ENCODE measurements at regions not wholly inside any gene's neighbourhood (a gene's known extent, or its start where the extent isn't known, plus 50 kb on each side); places are given as distances from the start of the nearest gene placed in this dataset.

GRCh38 chr3:154743418-154743817, 313.4 kb upstream of the GPR149 start:
- no peak overlapping the region for H3K4me3 Mint-ChIP-seq (ENCODE audit: unreplicated experiment)
- no peaks in the 10 kb centered on the region for H3K36me3 Mint-ChIP-seq (ENCODE audit: low read depth, unreplicated experiment)
- no peaks in the 10 kb centered on the region for H3K27me3 Mint-ChIP-seq (ENCODE audit: unreplicated experiment)
- no peak overlapping the region for H3K27ac Mint-ChIP-seq (ENCODE audit: unreplicated experiment)
- no peak for DNase-seq (ENCODE audit: low spot score)
- TF ChIP-seq, protein P1, sequence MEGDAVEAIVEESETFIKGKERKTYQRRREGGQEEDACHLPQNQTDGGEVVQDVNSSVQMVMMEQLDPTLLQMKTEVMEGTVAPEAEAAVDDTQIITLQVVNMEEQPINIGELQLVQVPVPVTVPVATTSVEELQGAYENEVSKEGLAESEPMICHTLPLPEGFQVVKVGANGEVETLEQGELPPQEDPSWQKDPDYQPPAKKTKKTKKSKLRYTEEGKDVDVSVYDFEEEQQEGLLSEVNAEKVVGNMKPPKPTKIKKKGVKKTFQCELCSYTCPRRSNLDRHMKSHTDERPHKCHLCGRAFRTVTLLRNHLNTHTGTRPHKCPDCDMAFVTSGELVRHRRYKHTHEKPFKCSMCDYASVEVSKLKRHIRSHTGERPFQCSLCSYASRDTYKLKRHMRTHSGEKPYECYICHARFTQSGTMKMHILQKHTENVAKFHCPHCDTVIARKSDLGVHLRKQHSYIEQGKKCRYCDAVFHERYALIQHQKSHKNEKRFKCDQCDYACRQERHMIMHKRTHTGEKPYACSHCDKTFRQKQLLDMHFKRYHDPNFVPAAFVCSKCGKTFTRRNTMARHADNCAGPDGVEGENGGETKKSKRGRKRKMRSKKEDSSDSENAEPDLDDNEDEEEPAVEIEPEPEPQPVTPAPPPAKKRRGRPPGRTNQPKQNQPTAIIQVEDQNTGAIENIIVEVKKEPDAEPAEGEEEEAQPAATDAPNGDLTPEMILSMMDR (IDR thresholded peaks at IDR 0.05; ENCODE audit: unreplicated experiment): no peak
- no peaks in the 10 kb centered on the region for H3K4me1 Mint-ChIP-seq (ENCODE audit: unreplicated experiment)
- no peaks in the 10 kb centered on the region for H3K9me3 Mint-ChIP-seq (ENCODE audit: unreplicated experiment)

DNA sequence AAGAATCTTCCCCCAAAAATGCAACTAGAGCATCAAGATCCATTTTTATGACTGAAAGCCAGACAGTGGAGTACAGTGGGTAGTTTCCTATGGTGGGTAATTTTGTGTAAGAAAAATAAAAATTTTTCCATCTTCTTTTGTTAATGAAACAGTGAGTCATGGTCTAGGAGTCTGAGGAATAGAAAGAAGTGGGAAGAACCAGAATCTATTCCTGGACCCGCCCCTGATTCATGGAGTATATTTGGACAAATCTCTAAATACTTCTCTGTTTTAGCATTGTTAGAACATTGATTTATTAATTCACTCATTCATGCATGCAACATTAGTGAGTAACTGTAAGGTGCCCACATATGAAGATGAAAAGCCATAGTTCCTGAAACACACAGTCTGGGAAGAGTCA, 304.5 kb upstream of the GPR149 start:
- TF ChIP-seq, protein P1 (IDR thresholded peaks at IDR 0.05; ENCODE audit: unreplicated experiment): no peak
- Mint-ChIP-seq H3K36me3 (ENCODE audit: low read depth, unreplicated experiment) (no peaks in the 10 kb centered on the region), H3K4me1 (ENCODE audit: unreplicated experiment) (no peaks in the 10 kb centered on the region), H3K27ac (ENCODE audit: unreplicated experiment) (no peak overlapping the region), H3K27me3 (ENCODE audit: unreplicated experiment) (no peaks in the 10 kb centered on the region), H3K4me3 (ENCODE audit: unreplicated experiment) (no peak overlapping the region), H3K9me3 (ENCODE audit: unreplicated experiment) (no peaks in the 10 kb centered on the region)
- DNase-seq (ENCODE audit: low spot score): no peak

DNA sequence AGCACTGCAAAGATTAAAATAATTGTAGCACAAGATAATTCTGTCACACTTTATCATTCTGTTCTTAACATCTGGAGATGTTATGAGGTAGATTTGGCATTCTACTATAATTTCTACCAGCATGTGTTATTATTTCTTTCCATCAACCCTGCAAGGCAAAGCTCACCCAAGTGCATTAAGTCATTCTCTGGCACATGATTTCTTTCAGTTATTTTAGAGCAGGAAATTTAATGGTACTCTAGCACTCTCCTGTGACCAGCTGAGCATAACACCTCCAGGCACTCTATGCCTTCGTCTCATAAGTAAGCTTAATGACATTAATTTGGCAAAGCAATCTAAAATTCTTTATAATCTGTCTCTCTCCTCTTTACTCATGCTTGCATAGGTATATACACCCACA, 300.2 kb upstream of the GPR149 start:
- Mint-ChIP-seq H3K27me3 (ENCODE audit: unreplicated experiment) (no peaks in the 10 kb centered on the region), H3K4me1 (ENCODE audit: unreplicated experiment) (no peaks in the 10 kb centered on the region), H3K27ac (ENCODE audit: unreplicated experiment) (no peak overlapping the region), H3K4me3 (ENCODE audit: unreplicated experiment) (no peak overlapping the region), H3K9me3 (ENCODE audit: unreplicated experiment) (no peaks in the 10 kb centered on the region), H3K36me3 (ENCODE audit: low read depth, unreplicated experiment) (no peaks in the 10 kb centered on the region)
- no peak for DNase-seq (ENCODE audit: low spot score)
- TF ChIP-seq, protein P1 (IDR thresholded peaks at IDR 0.05; ENCODE audit: unreplicated experiment): no peak

DNA sequence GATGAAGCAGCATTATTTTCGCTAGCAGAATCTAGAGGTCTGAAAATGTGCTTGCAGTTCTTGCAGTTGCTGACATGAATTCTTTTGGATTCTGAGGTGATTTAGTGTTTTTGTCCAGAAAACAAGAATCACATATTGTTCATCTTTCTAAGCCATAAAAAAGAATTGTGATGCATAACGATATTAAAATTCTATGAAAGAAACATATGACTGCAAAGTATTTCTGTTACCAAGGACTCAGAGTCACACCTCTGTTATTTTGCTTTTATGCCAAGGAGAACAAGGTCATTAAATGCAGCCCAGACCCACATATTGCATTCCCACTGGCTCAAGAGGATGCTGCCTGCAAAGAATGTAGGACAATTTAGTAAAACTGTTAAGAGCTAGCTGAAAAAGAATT, 299.8 kb upstream of the GPR149 start:
- TF ChIP-seq, protein P1 (IDR thresholded peaks at IDR 0.05; ENCODE audit: unreplicated experiment): no peak
- no peaks in the 10 kb centered on the region for H3K4me1 Mint-ChIP-seq (ENCODE audit: unreplicated experiment)
- DNase-seq (ENCODE audit: low spot score): no peak
- no peak overlapping the region for H3K27ac Mint-ChIP-seq (ENCODE audit: unreplicated experiment)
- no peak overlapping the region for H3K4me3 Mint-ChIP-seq (ENCODE audit: unreplicated experiment)
- H3K27me3 Mint-ChIP-seq (ENCODE audit: unreplicated experiment): no peaks in the 10 kb centered on the region
- H3K9me3 Mint-ChIP-seq (ENCODE audit: unreplicated experiment): no peaks in the 10 kb centered on the region
- no peaks in the 10 kb centered on the region for H3K36me3 Mint-ChIP-seq (ENCODE audit: low read depth, unreplicated experiment)

DNA sequence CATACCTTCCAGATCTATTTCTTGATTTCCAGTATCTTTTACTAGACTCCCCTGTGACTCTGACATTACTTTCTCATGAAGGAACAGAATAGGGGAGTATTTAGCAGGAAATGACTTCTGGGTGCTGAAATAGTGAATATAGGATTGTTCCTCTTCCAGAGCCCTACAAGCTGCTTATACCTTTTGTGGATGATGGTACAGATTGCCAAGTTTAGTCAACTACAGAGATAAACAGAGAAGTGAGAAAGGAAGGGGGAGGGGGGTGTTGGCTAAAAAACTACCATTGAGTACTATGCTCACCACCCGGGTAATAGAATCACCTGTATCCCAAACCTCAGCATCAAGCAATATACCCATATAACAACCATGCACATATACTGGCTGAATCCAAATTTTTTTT, 298.3 kb upstream of the GPR149 start:
- DNase-seq (ENCODE audit: low spot score): no peak
- Mint-ChIP-seq H3K27ac (ENCODE audit: unreplicated experiment) (no peak overlapping the region), H3K4me1 (ENCODE audit: unreplicated experiment) (no peaks in the 10 kb centered on the region), H3K36me3 (ENCODE audit: low read depth, unreplicated experiment) (no peaks in the 10 kb centered on the region), H3K9me3 (ENCODE audit: unreplicated experiment) (no peaks in the 10 kb centered on the region), H3K27me3 (ENCODE audit: unreplicated experiment) (no peaks in the 10 kb centered on the region), H3K4me3 (ENCODE audit: unreplicated experiment) (no peak overlapping the region)
- TF ChIP-seq, protein P1 (IDR thresholded peaks at IDR 0.05; ENCODE audit: unreplicated experiment): no peak

Measured in endothelial cell (in vitro differentiated cells).